ENCODE measurements at regions not wholly inside any gene's neighbourhood (a gene's known extent, or its start where the extent isn't known, plus 50 kb on each side); places are given as distances from the start of the nearest gene placed in this dataset.

DNA sequence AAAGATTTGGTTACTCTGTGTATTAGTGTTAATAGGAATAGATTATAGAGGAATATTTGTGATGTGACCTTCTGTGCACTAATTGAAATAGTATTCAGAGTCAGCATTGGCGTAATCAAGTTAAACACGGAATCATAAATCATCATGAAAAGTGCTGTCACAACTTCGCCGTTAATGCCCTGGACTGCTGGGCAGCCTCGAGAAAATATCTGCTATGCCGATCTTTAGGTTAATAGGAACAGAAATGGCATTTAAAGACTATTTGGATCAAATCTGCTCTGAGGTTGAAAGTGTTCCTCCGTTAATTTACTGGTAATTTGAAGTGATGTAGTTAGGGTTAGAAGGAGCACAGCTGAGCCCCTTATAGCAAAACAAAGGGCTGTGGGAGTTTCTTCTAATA is 219.0 kb downstream of the MZT1 start:
- no peak overlapping the region for H3K27ac Mint-ChIP-seq
- H3K4me1 Mint-ChIP-seq: peaks cover 64% of the 10 kb centered on the region
- H3K4me3 Mint-ChIP-seq: no peak overlapping the region
- TF ChIP-seq, protein P1, sequence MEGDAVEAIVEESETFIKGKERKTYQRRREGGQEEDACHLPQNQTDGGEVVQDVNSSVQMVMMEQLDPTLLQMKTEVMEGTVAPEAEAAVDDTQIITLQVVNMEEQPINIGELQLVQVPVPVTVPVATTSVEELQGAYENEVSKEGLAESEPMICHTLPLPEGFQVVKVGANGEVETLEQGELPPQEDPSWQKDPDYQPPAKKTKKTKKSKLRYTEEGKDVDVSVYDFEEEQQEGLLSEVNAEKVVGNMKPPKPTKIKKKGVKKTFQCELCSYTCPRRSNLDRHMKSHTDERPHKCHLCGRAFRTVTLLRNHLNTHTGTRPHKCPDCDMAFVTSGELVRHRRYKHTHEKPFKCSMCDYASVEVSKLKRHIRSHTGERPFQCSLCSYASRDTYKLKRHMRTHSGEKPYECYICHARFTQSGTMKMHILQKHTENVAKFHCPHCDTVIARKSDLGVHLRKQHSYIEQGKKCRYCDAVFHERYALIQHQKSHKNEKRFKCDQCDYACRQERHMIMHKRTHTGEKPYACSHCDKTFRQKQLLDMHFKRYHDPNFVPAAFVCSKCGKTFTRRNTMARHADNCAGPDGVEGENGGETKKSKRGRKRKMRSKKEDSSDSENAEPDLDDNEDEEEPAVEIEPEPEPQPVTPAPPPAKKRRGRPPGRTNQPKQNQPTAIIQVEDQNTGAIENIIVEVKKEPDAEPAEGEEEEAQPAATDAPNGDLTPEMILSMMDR (IDR thresholded peaks at IDR 0.05; ENCODE audit: unreplicated experiment): no peak
- no peaks in the 10 kb centered on the region for H3K27me3 Mint-ChIP-seq (ENCODE audit: low read depth)
- no peaks in the 10 kb centered on the region for H3K9me3 Mint-ChIP-seq
- no peaks in the 10 kb centered on the region for H3K36me3 Mint-ChIP-seq
- DNase-seq (ENCODE audit: low spot score in 2 of 2, unreplicated experiment in 2 of 2): no peak

DNA sequence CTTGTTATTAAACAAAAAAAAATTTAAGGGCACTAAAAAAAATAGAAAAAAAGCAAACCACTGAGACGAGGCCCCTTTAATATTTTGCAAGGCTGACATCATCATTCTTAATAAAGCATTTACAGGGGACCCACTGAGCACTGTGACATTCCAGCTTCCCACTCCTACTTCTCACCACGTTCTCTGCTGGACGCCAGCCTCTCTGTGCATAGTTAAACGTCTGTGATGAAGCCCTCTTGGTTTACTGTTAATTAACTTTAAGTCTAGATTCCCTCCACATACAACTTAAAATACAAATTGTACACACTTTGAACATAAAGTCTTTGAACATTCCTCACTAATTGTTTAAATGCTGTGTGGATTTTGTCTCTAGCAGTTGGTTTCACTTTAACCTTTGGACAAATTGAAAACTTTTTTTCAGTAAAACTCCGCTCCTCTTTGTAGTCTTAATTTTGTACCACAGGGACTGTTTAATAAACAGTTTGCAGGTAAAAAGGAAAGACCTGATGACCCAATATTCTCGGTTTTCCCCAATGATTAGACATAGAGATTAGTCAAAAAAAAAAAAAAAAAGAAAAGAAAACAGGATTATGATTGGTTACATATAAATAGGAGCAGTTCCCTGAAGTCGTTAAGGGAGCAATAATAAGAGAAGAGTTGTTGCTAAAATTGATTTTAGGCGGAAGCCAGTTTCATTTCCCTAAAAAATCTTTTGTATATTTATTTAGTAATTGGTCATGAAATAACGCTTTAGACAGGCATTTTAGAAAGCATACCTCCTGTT is 219.8 kb downstream of the MZT1 start:
- Mint-ChIP-seq H3K27me3 (ENCODE audit: low read depth) (no peaks in the 10 kb centered on the region), H3K9me3 (no peaks in the 10 kb centered on the region), H3K27ac (peak overlapping the region; percentile 69), H3K4me3 (peak overlapping the region; percentile 46), H3K36me3 (no peaks in the 10 kb centered on the region), H3K4me1 (peaks cover 60% of the 10 kb centered on the region)
- TF ChIP-seq, protein P1 (IDR thresholded peaks at IDR 0.05; ENCODE audit: unreplicated experiment): no peak
- DNase-seq (ENCODE audit: low spot score in 2 of 2, unreplicated experiment in 2 of 2): no peak

DNA sequence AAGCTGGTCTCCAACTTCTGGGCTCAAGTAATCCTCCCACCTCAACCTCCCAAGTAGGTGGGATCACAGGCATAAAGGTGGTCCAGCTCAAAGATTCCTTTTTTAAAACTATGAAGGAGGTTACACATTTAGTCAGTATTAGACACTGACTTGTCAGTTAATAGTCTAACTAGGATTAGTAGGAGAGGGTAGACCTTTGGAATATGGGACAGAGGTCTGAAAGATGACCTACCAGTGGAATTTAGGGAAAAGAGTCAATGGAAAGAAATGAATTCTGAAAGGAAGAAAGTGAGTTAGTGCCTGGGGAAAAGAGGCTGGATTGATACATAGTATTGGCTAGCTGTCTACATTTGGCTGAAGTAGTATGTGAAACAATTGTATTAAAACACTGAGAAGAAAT is 220.7 kb downstream of the MZT1 start:
- peaks cover 59% of the 10 kb centered on the region for H3K4me1 Mint-ChIP-seq
- H3K4me3 Mint-ChIP-seq: no peak overlapping the region
- H3K27me3 Mint-ChIP-seq (ENCODE audit: low read depth): no peaks in the 10 kb centered on the region
- H3K36me3 Mint-ChIP-seq: no peaks in the 10 kb centered on the region
- TF ChIP-seq, protein P1 (IDR thresholded peaks at IDR 0.05; ENCODE audit: unreplicated experiment): no peak
- no peaks in the 10 kb centered on the region for H3K9me3 Mint-ChIP-seq
- DNase-seq (ENCODE audit: low spot score in 2 of 2, unreplicated experiment in 2 of 2): no peak
- no peak overlapping the region for H3K27ac Mint-ChIP-seq

DNA sequence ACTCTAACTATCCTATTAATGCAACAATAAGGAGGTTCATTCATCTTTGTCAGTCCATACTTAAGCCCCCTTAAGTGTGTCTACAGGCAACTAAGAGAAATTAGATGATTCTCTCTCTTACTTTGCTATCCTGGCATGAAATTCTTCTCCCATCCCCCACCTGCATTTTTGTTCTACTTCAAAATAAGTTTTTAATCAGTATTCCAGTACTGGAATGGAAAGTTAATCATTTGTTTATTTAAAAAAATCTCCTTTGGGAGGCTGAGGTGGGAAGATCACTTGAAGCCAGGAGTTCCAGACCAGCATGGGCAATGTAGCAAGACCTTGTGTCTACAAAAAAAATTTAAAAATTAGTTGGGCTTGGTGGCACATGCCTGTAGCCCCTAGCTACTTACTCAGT is 222.1 kb downstream of the MZT1 start:
- Mint-ChIP-seq H3K4me1 (peaks cover 63% of the 10 kb centered on the region), H3K27ac (no peak overlapping the region), H3K36me3 (no peaks in the 10 kb centered on the region), H3K27me3 (ENCODE audit: low read depth) (no peaks in the 10 kb centered on the region), H3K9me3 (no peaks in the 10 kb centered on the region), H3K4me3 (no peak overlapping the region)
- DNase-seq (ENCODE audit: low spot score in 2 of 2, unreplicated experiment in 2 of 2): no peak
- TF ChIP-seq, protein P1 (IDR thresholded peaks at IDR 0.05; ENCODE audit: unreplicated experiment): no peak

DNA sequence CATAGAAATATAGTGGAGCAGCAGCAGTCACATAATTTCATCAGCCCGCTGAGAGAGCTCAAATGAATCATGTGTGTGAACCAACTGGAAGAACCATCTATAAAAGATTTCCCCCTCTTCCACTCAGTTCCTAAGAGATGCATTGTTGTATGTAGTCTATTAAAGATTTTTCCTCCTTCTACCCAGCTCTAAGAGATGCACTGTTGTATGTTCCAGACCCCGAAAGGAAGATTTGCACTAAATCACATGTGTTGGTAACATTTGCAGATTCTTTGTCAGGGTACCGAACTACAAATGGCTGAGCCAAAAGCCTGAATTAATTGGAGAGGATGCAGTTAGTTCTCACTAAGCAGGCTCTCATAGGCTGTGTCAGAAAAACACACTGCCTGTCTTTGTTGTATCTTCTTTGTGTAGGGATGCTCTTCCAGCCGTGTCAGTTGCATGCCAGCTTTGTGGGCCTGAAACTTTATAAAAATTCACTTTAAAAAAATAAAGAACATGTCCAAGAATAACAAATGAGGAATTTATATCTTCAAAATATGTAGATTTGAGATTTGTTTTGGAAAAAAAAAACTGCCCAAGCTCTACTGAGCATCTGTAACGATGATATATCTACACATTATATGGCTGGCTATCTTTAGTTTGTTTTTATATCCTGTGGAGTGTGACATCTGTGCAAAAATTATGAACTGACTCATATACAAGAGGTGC is 223.1 kb downstream of the MZT1 start:
- peak overlapping the region; percentile 66 for H3K27ac Mint-ChIP-seq
- no peaks in the 10 kb centered on the region for H3K9me3 Mint-ChIP-seq
- no peaks in the 10 kb centered on the region for H3K36me3 Mint-ChIP-seq
- no peaks in the 10 kb centered on the region for H3K27me3 Mint-ChIP-seq (ENCODE audit: low read depth)
- TF ChIP-seq, protein P1 (IDR thresholded peaks at IDR 0.05; ENCODE audit: unreplicated experiment): no peak
- DNase-seq (ENCODE audit: low spot score in 2 of 2, unreplicated experiment in 2 of 2): no peak
- H3K4me1 Mint-ChIP-seq: peaks cover 62% of the 10 kb centered on the region
- H3K4me3 Mint-ChIP-seq: no peak overlapping the region

All from mesothelial cell of epicardium (in vitro differentiated cells).